DOHH2 (cell line): ENCODE measurements at regions not wholly inside any gene's neighbourhood (a gene's known extent, or its start where the extent isn't known, plus 50 kb on each side); places are given as distances from the start of the nearest gene placed in this dataset.

ENCODE experiments used
- H3F3A ChIP-seq: fragments of 200-600 bp; sonication (generic), shearing (Covaris generic); 2 replicates; pipeline ENCODE4 v1.6.0; 2016; ENCODE audit warnings: antibody characterized with exemption, mild to moderate bottlenecking; ENCODE audit not compliant: control insufficient read depth, insufficient read depth
- H3K27ac ChIP-seq: fragments of 200-600 bp; sonication (generic); 2 replicates; pipeline ENCODE4 v1.5.1; 2014; ENCODE audit warnings: low read depth, mild to moderate bottlenecking, low read length, moderate library complexity
- H3K27me3 ChIP-seq: fragments of 200-600 bp; sonication (generic); 2 replicates; pipeline ENCODE4 v1.6.1; 2014; ENCODE audit warnings: mild to moderate bottlenecking, low read length, mixed read lengths; ENCODE audit not compliant: control insufficient read depth
- H3K36me3 ChIP-seq: fragments of 200-600 bp; sonication (generic); 2 replicates; pipeline ENCODE4 v1.6.1; 2014; ENCODE audit warnings: mild to moderate bottlenecking, low read length, moderate library complexity, mixed read lengths; ENCODE audit not compliant: control insufficient read depth
- H3K4me1 ChIP-seq: fragments of 200-600 bp; sonication (generic); 2 replicates; pipeline ENCODE4 v1.6.1; 2014; ENCODE audit warnings: mild to moderate bottlenecking, low read length, mixed read lengths; ENCODE audit not compliant: control insufficient read depth
- H3K4me2 ChIP-seq: fragments of 200-600 bp; sonication (generic); 2 replicates; pipeline ENCODE4 v1.6.0; 2014; ENCODE audit warnings: mild to moderate bottlenecking, low read length, moderate library complexity
- H3K4me3 ChIP-seq: fragments of 200-600 bp; sonication (generic); 2 replicates; pipeline ENCODE4 v1.5.1; 2014; ENCODE audit warnings: mild to moderate bottlenecking, low read length, mixed read lengths
- H3K79me2 ChIP-seq: fragments of 200-600 bp; sonication (generic); 2 replicates; pipeline ENCODE4 v1.6.1; 2014; ENCODE audit warnings: mild to moderate bottlenecking, low read length, mixed read lengths; ENCODE audit not compliant: control insufficient read depth
- H3K9me2 ChIP-seq: fragments of 200-600 bp; sonication (generic); replicated peaks from 2 replicates; pipeline ENCODE4 v1.6.1; 2014; ENCODE audit warnings: mild to moderate bottlenecking, low read length, mixed read lengths; ENCODE audit not compliant: control insufficient read depth
- H3K9me3 ChIP-seq: fragments of 200-600 bp; sonication (generic); 2 replicates; pipeline ENCODE4 v1.6.1; 2014; ENCODE audit warnings: antibody characterized with exemption, low read length, mixed read lengths; ENCODE audit not compliant: control insufficient read depth, insufficient read depth
- H4K20me1 ChIP-seq: fragments of 200-600 bp; sonication (generic); 2 replicates; pipeline ENCODE4 v1.6.0; 2014; ENCODE audit warnings: low read depth, mild to moderate bottlenecking, antibody characterized with exemption, low read length, moderate library complexity; ENCODE audit not compliant: control insufficient read depth, insufficient read depth
- CTCF ChIP-seq: fragments of 200-600 bp; sonication (generic); IDR thresholded peaks from one replicate; pipeline ENCODE4 v1.5.1; 2014; ENCODE audit warnings: antibody characterized with exemption, mild to moderate bottlenecking, low read depth, low read length; ENCODE audit not compliant: poor library complexity, severe bottlenecking
- EZH2phosphoT487 ChIP-seq: fragments of 200-600 bp; sonication (generic); IDR thresholded peaks from 2 replicates; pipeline ENCODE4 v1.6.1; 2017; ENCODE audit warnings: borderline replicate concordance, mild to moderate bottlenecking, antibody characterized with exemption, low read length, moderate library complexity, mixed read lengths

- Histone ChIP-seq H4K20me1 (no peaks in the 10 kb centered on the region), H3K36me3 (no peaks in the 10 kb centered on the region), H3K4me1 (no peaks in the 10 kb centered on the region), H3F3A (no peaks in the 10 kb centered on the region), H3K4me2 (no peak overlapping the region), H3K27me3 (peaks cover 25% of the 10 kb centered on the region), H3K27ac (no peak overlapping the region), H3K9me2 (no peaks in the 10 kb centered on the region), H3K4me3 (no peak overlapping the region), H3K9me3 (no peaks in the 10 kb centered on the region), H3K79me2 (no peaks in the 10 kb centered on the region)
- TF ChIP-seq EZH2phosphoT487 (no peak), CTCF (no peak)
Observed at GRCh38 chr6:148222846-148223245, 119.8 kb upstream of the SASH1 start.

- no peaks in the 10 kb centered on the region for H3F3A ChIP-seq
- no peak overlapping the region for H3K27ac ChIP-seq
- H4K20me1 ChIP-seq: no peaks in the 10 kb centered on the region
- no peak overlapping the region for H3K4me3 ChIP-seq
- H3K36me3 ChIP-seq: no peaks in the 10 kb centered on the region
- H3K4me2 ChIP-seq: no peak overlapping the region
- H3K79me2 ChIP-seq: no peaks in the 10 kb centered on the region
- H3K4me1 ChIP-seq: no peaks in the 10 kb centered on the region
- H3K9me2 ChIP-seq: no peaks in the 10 kb centered on the region
- H3K9me3 ChIP-seq: no peaks in the 10 kb centered on the region
- H3K27me3 ChIP-seq: peaks cover 22% of the 10 kb centered on the region
- no peak for TF ChIP-seq CTCF
Observed at GRCh38 chr6:148223424-148223842, 119.2 kb upstream of the SASH1 start.

- Histone ChIP-seq H3K36me3 (no peaks in the 10 kb centered on the region), H3K4me2 (no peak overlapping the region), H3K27ac (no peak overlapping the region), H3K27me3 (peaks cover 13% of the 10 kb centered on the region), H4K20me1 (no peaks in the 10 kb centered on the region), H3K9me3 (no peaks in the 10 kb centered on the region), H3K9me2 (no peaks in the 10 kb centered on the region), H3F3A (no peaks in the 10 kb centered on the region), H3K4me3 (no peak overlapping the region), H3K4me1 (no peaks in the 10 kb centered on the region), H3K79me2 (no peaks in the 10 kb centered on the region)
- no peak for TF ChIP-seq EZH2phosphoT487
- TF ChIP-seq CTCF: no peak
Observed at GRCh38 chr6:148225871-148226270, 116.8 kb upstream of the SASH1 start.

GRCh38 chr6:148226284-148226683 lies 116.4 kb upstream of the SASH1 start:
- H3K79me2 ChIP-seq: no peaks in the 10 kb centered on the region
- no peak overlapping the region for H3K4me3 ChIP-seq
- no peaks in the 10 kb centered on the region for H3K9me2 ChIP-seq
- TF ChIP-seq CTCF (no peak), EZH2phosphoT487 (no peak)
- no peak overlapping the region for H3K27ac ChIP-seq
- no peaks in the 10 kb centered on the region for H3K4me1 ChIP-seq
- peaks cover 11% of the 10 kb centered on the region for H3K27me3 ChIP-seq
- H3F3A ChIP-seq: no peaks in the 10 kb centered on the region
- no peaks in the 10 kb centered on the region for H3K36me3 ChIP-seq
- H3K9me3 ChIP-seq: no peaks in the 10 kb centered on the region
- H3K4me2 ChIP-seq: no peak overlapping the region
- H4K20me1 ChIP-seq: no peaks in the 10 kb centered on the region
